ACC112 (cell line): ENCODE measurements at regions not wholly inside any gene's neighbourhood (a gene's known extent, or its start where the extent isn't known, plus 50 kb on each side); places are given as distances from the start of the nearest gene placed in this dataset.

Source experiments
- H2AFZ ChIP-seq: fragments of 200-600 bp; sonication (generic); one replicate; pipeline ENCODE4 v1.6.0; 2017; ENCODE audit warnings: antibody characterized with exemption, low read length; ENCODE audit not compliant: unreplicated experiment
- H3K27ac ChIP-seq: fragments of 200-600 bp; sonication (generic); 2 replicates; pipeline ENCODE4 v1.5.1; 2014; ENCODE audit warnings: low read depth, mild to moderate bottlenecking, antibody characterized with exemption, low read length, moderate library complexity
- H3K27me3 ChIP-seq: fragments of 200-600 bp; sonication (generic); 2 replicates; pipeline ENCODE4 v1.6.1; 2014; ENCODE audit warnings: mild to moderate bottlenecking, antibody characterized with exemption, low read length, moderate library complexity, mixed read lengths; ENCODE audit not compliant: insufficient read depth
- H3K36me3 ChIP-seq: fragments of 200-600 bp; sonication (generic); 2 replicates; pipeline ENCODE4 v1.6.1; 2016; ENCODE audit warnings: mild to moderate bottlenecking, antibody characterized with exemption, low read length, moderate library complexity, mixed read lengths; ENCODE audit not compliant: insufficient read depth
- H3K4me1 ChIP-seq: fragments of 200-600 bp; sonication (generic); one replicate; pipeline ENCODE4 v1.6.1; 2016; ENCODE audit warnings: low read length, mixed read lengths; ENCODE audit not compliant: insufficient read depth, unreplicated experiment, control insufficient read depth
- H3K4me3 ChIP-seq: fragments of 200-600 bp; sonication (generic); 2 replicates; pipeline ENCODE4 v1.5.1; 2014; ENCODE audit warnings: mild to moderate bottlenecking, low read depth, low read length
- H3K79me2 ChIP-seq: fragments of 200-600 bp; sonication (generic); one replicate; pipeline ENCODE4 v1.6.0; 2016; ENCODE audit warnings: low read length; ENCODE audit not compliant: control insufficient read depth, unreplicated experiment, insufficient read depth

GRCh38 chr4:167469436-167469835 is 235.1 kb upstream of the SPOCK3 start:
- H3K4me3 ChIP-seq = no peak overlapping the region
- no peaks in the 10 kb centered on the region for H3K4me1 ChIP-seq
- peaks cover 6% of the 10 kb centered on the region; the same call in 1 of the 2 replicates for H3K27me3 ChIP-seq
- H3K79me2 ChIP-seq = no peaks in the 10 kb centered on the region
- H3K36me3 ChIP-seq = no peaks in the 10 kb centered on the region
- no peak overlapping the region for H3K27ac ChIP-seq
- H2AFZ ChIP-seq = no peak overlapping the region

GRCh38 chr4:167475951-167476350 is 241.7 kb upstream of the SPOCK3 start:
- peaks cover 6% of the 10 kb centered on the region; the same call in 1 of the 2 replicates for H3K27me3 ChIP-seq
- no peak overlapping the region for H3K4me3 ChIP-seq
- no peaks in the 10 kb centered on the region for H3K36me3 ChIP-seq
- H3K27ac ChIP-seq = no peak overlapping the region
- H3K79me2 ChIP-seq = no peaks in the 10 kb centered on the region
- H2AFZ ChIP-seq = no peak overlapping the region
- H3K4me1 ChIP-seq = no peaks in the 10 kb centered on the region

DNA sequence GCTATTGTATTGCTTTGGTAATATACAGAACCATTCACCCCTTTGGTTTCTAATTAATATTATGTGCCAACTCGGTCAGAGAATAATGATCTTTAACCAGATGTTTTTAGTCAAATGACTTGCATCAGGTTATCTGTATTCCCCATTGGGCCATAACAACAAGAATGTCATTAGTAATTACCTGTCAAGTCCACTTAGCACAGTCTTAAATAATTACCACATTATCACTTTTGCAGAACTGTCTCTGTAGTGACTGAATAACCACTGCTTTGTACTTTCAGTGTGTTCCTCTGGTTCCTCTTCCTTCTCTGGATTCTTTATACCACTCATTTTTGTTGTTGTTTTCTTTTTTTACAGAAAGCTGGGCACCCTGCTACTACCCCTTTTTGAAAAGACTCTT is 257.7 kb upstream of the SPOCK3 start:
- Histone ChIP-seq H3K27me3 (no peaks in the 10 kb centered on the region), H2AFZ (peak overlapping the region; percentile 32), H3K27ac (no peak overlapping the region), H3K79me2 (no peaks in the 10 kb centered on the region), H3K4me1 (no peaks in the 10 kb centered on the region), H3K4me3 (no peak overlapping the region), H3K36me3 (no peaks in the 10 kb centered on the region)

GRCh38 chr4:167509551-167509950 is 275.3 kb upstream of the SPOCK3 start:
- H3K27ac ChIP-seq = no peak overlapping the region
- H3K36me3 ChIP-seq = no peaks in the 10 kb centered on the region
- H2AFZ ChIP-seq = no peak overlapping the region
- H3K4me1 ChIP-seq = no peaks in the 10 kb centered on the region
- no peaks in the 10 kb centered on the region for H3K79me2 ChIP-seq
- H3K27me3 ChIP-seq = no peaks in the 10 kb centered on the region
- no peak overlapping the region for H3K4me3 ChIP-seq

DNA sequence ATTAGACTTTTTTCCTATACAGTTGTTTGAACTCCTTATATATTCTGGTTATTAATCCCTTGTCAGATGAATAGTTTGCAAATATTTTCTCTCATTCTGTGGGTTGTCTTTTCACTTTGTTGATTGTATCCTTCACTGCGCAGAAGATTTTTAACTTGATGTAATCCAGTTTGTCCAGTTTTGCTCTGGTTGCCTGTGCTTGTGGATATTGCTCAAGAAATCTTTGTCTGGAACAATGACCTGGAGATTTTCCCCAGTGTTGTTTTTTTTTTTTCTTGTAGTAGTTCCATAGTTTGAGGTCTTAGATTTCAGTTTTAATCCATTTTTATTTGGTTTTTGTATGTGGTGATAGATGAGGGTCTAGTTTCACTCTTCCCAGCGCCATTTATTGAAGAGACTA is 289.8 kb upstream of the SPOCK3 start:
- Histone ChIP-seq H3K27me3 (no peaks in the 10 kb centered on the region), H3K36me3 (no peaks in the 10 kb centered on the region), H3K4me1 (peaks cover 4% of the 10 kb centered on the region), H2AFZ (no peak overlapping the region), H3K27ac (no peak overlapping the region), H3K79me2 (no peaks in the 10 kb centered on the region), H3K4me3 (no peak overlapping the region)

GRCh38 chr4:167537761-167538160 is 303.5 kb upstream of the SPOCK3 start:
- H2AFZ ChIP-seq = no peak overlapping the region
- H3K27ac ChIP-seq = no peak overlapping the region
- H3K36me3 ChIP-seq = no peaks in the 10 kb centered on the region
- no peaks in the 10 kb centered on the region for H3K27me3 ChIP-seq
- H3K4me1 ChIP-seq = peaks cover 6% of the 10 kb centered on the region
- no peaks in the 10 kb centered on the region for H3K79me2 ChIP-seq
- no peak overlapping the region for H3K4me3 ChIP-seq

DNA sequence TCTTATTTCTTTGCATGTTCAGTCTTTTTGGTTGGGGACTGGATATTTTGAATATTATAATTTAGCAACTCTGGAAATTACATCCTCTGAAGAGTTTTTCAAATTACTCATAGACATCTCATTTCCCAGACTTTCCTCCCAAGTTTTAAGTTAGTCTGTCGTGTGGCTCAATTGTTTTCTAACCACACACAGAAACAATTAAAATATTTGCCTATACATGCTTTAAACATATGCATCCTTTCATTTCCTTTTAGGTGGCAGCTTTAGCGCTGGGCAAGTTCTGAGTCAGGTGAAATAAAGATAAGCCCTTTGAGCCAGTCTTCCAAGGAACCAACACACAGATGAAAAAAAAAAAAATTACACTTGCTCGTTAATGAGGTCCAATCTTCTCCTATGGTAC is 307.0 kb upstream of the SPOCK3 start:
- Histone ChIP-seq H2AFZ (peak overlapping the region; percentile 39), H3K27ac (peak overlapping the region; percentile 5; the same call in 1 of the 2 replicates), H3K4me1 (peaks cover 6% of the 10 kb centered on the region), H3K36me3 (no peaks in the 10 kb centered on the region), H3K27me3 (no peaks in the 10 kb centered on the region), H3K4me3 (peak overlapping the region; percentile 59), H3K79me2 (no peaks in the 10 kb centered on the region)

DNA sequence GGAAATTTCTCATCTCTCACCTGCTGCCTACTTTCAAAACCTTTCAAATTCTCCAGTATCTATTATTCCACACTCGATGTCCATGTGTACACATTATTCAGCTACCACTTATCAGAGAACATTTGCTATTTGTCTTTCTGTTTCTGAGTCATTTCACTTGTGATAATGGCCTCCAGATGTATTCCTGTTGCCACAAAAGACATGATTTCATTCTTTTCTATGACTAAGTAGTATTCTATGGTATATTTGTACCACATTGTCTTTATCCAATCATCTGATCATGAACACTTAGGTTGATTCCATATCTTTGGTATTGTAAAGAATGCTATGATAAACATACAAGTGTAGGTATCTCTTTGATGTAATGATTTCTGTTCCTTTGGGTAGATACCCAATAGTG is 310.1 kb upstream of the SPOCK3 start:
- no peak overlapping the region for H2AFZ ChIP-seq
- H3K27ac ChIP-seq = no peak overlapping the region
- H3K27me3 ChIP-seq = no peaks in the 10 kb centered on the region
- H3K79me2 ChIP-seq = no peaks in the 10 kb centered on the region
- peaks cover 6% of the 10 kb centered on the region for H3K4me1 ChIP-seq
- H3K4me3 ChIP-seq = no peak overlapping the region
- no peaks in the 10 kb centered on the region for H3K36me3 ChIP-seq

GRCh38 chr4:167550021-167550420 is 315.7 kb upstream of the SPOCK3 start:
- Histone ChIP-seq H3K79me2 (no peaks in the 10 kb centered on the region), H2AFZ (peak overlapping the region; percentile 80), H3K27ac (no peak overlapping the region), H3K36me3 (no peaks in the 10 kb centered on the region), H3K4me3 (no peak overlapping the region), H3K4me1 (no peaks in the 10 kb centered on the region), H3K27me3 (no peaks in the 10 kb centered on the region)

- H3K4me3 ChIP-seq = no peak overlapping the region
- peak overlapping the region; percentile 81 for H2AFZ ChIP-seq
- H3K27me3 ChIP-seq = no peaks in the 10 kb centered on the region
- no peak overlapping the region for H3K27ac ChIP-seq
- peaks cover 8% of the 10 kb centered on the region for H3K4me1 ChIP-seq
- no peaks in the 10 kb centered on the region for H3K79me2 ChIP-seq
- no peaks in the 10 kb centered on the region for H3K36me3 ChIP-seq
These were observed 321.2 kb upstream of the SPOCK3 start for GRCh38 chr4:167555338-167556022.

- Histone ChIP-seq H3K27me3 (no peaks in the 10 kb centered on the region), H3K36me3 (peaks cover 4% of the 10 kb centered on the region), H2AFZ (no peak overlapping the region), H3K79me2 (no peaks in the 10 kb centered on the region), H3K27ac (no peak overlapping the region), H3K4me1 (no peaks in the 10 kb centered on the region), H3K4me3 (no peak overlapping the region)
These were observed 344.6 kb upstream of the SPOCK3 start for GRCh38 chr4:167578906-167579305.
